LNCAP (cell line): ENCODE measurements at regions not wholly inside any gene's neighbourhood (a gene's known extent, or its start where the extent isn't known, plus 50 kb on each side); places are given as distances from the start of the nearest gene placed in this dataset.

Experiments
- CTCF ChIP-seq: fragments of 450-650 bp; IDR thresholded peaks from 2 replicates; pipeline ENCODE4 v1.5.1; 2017; ENCODE audit warnings: mild to moderate bottlenecking

DNA sequence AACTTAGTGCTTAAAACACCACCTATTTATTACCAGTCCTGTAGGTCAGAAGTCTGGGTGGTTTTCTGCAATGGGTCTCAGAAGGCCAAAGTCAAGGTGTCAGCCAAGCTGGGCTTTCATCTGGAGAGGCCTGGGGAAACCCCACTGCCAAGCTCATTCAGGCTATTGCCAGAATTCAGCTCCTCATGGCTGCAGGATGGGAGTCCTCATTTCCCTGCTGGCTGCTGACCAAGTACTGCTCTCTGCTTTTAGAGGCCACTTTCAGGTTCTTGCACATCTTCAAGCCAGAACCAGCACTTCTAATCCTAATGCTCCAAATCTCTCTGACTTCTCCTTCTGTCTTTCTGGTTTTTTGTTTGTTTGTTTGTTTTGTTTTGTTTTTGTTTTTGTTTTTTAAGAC, 109.3 kb downstream of the BCOR start:
- no peak for TF ChIP-seq CTCF

GRCh38 chrX:39990388-39990787, 107.4 kb downstream of the BCOR start:
- TF ChIP-seq CTCF, result no peak

GRCh38 chrX:39992300-39992699, 105.5 kb downstream of the BCOR start:
- TF ChIP-seq CTCF, result no peak

GRCh38 chrX:39995457-39995856, 102.3 kb downstream of the BCOR start:
- TF ChIP-seq CTCF, result no peak

- no peak for TF ChIP-seq CTCF
Observed at GRCh38 chrX:39996536-39996935, 101.2 kb downstream of the BCOR start.

GRCh38 chrX:39998636-39999406, 98.9 kb downstream of the BCOR start:
- no peak for TF ChIP-seq CTCF
